CD4-positive, alpha-beta T cell (primary cell): ENCODE measurements at regions not wholly inside any gene's neighbourhood (a gene's known extent, or its start where the extent isn't known, plus 50 kb on each side); places are given as distances from the start of the nearest gene placed in this dataset.

ENCODE experiments used
- ATAC-seq: fragments of 200-7000 bp; cut with Tn5 transposase; one replicate; pipeline ENCODE4 v1.10.0; 2022; ENCODE audit warnings: mild to moderate bottlenecking; ENCODE audit not compliant: poor library complexity
- CTCF ChIA-PET: fragments of 350-600 bp; sonication (Branson Sonifier 250); formaldehyde crosslinking; loops from one replicate; lab custom pipeline; 2021; ENCODE audit warnings: antibody characterized with exemption, inconsistent platforms; lab: Charles Lee
- POLR2A ChIA-PET: fragments of 350-600 bp; sonication (Branson Sonifier 250); formaldehyde crosslinking; loops from one replicate; lab custom pipeline; 2021; ENCODE audit warnings: antibody characterized with exemption, inconsistent platforms; lab: Charles Lee
- DNase-seq, 14 experiments: peaks; one replicate each; pipeline ENCODE4 v3.0.0-alpha.2; 2013 to 2020; ENCODE audit warnings: mixed read lengths in 2 of 14
- H3K27ac ChIP-seq, 2 donors: one replicate each; pipeline versions ENCODE4 v1.5.1 to v1.7.0; 2013; ENCODE audit warnings: low read length in 2 of 2, low read depth in 1 of 2, mild to moderate bottlenecking in 1 of 2
- H3K27me3 ChIP-seq, 2 experiments: 1 replicate in 1 of 2; 2 replicates in 1 of 2; pipeline versions ENCODE4 v1.6.1 to v1.7.0; 2013; ENCODE audit warnings: low read length in 2 of 2, control low read depth in 1 of 2, mild to moderate bottlenecking in 1 of 2, moderate library complexity in 1 of 2; ENCODE audit not compliant: insufficient read depth in 2 of 2, control insufficient read depth in 1 of 2
- H3K36me3 ChIP-seq: one replicate; pipeline ENCODE4 v1.6.1; 2013; ENCODE audit warnings: low read length, control low read depth; ENCODE audit not compliant: insufficient read depth
- H3K4me1 ChIP-seq: one replicate; pipeline ENCODE4 v1.6.1; 2013; ENCODE audit warnings: low read length, control low read depth; ENCODE audit not compliant: insufficient read depth
- H3K4me3 ChIP-seq: one replicate; pipeline ENCODE4 v1.5.1; 2013; ENCODE audit warnings: mild to moderate bottlenecking, low read length, moderate library complexity
- H3K9me3 ChIP-seq, 2 experiments: 1 replicate in 1 of 2; 2 replicates in 1 of 2; pipeline versions ENCODE4 v1.6.1 to v1.7.0; 2013; ENCODE audit warnings: low read length in 2 of 2, mild to moderate bottlenecking in 2 of 2, control low read depth in 1 of 2, moderate library complexity in 1 of 2; ENCODE audit not compliant: control insufficient read depth in 1 of 2, insufficient read depth in 1 of 2
- H3K27ac Mint-ChIP-seq: one replicate; pipeline ENCODE4 v1.8.0; 2020; ENCODE audit warnings: mixed read lengths
- H3K27me3 Mint-ChIP-seq: one replicate; pipeline ENCODE4 v1.8.0; 2021; ENCODE audit warnings: mixed read lengths
- H3K36me3 Mint-ChIP-seq: one replicate; pipeline ENCODE4 v1.8.0; 2021; ENCODE audit warnings: low read depth, mixed read lengths
- H3K4me1 Mint-ChIP-seq: one replicate; pipeline ENCODE4 v1.8.0; 2021; ENCODE audit warnings: low read depth, mixed read lengths
- H3K4me3 Mint-ChIP-seq: one replicate; pipeline ENCODE4 v1.8.0; 2020; ENCODE audit warnings: mild to moderate bottlenecking, mixed read lengths
- H3K9me3 Mint-ChIP-seq: one replicate; pipeline ENCODE4 v1.8.0; 2020; ENCODE audit warnings: mixed read lengths
- intact Hi-C, 2 experiments: fragments of 100-400 bp; cut with DNase I in 1 of 2; cut with micrococcal nuclease in 1 of 2; formaldehyde crosslinking; loops; one replicate each; pipeline versions ENCODE4 v1.15.1 to v1.9.0; 2023 to 2025; cut with DNase I, micrococcal nuclease
- TF ChIP-seq, protein P1 (sequence below): fragments of 200-600 bp; IDR thresholded peaks from one replicate; pipeline ENCODE4 v1.8.0; 2022; ENCODE audit warnings: antibody characterized with exemption, mild to moderate bottlenecking

DNA sequence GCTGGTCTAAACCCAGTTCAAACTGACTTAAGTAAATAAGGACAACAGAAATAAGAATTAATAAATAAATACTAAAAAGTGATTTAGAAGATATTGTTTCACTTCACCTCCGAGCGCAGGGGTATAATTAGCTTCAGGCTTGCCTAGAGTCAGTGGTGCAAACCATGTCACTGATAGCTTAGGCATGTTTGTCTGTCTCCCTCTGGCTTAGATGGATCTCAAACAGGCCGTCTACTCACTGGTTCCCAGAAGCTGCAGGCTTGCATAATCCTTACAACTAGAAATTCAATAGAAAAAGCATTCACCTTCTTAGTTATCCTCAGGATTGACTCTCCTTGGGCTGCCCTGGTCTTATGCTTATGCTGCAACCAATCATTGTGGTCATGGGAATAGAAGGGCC lies 629.8 kb upstream of the WWC1 start:
- H3K27me3 Mint-ChIP-seq: no peaks in the 10 kb centered on the region
- H3K27ac Mint-ChIP-seq: no peak overlapping the region
- ChIA-PET CTCF (no interaction called here), POLR2A (no interaction called here)
- H3K4me1 Mint-ChIP-seq: no peaks in the 10 kb centered on the region
- ATAC-seq: no peak
- Histone ChIP-seq H3K4me3 (no peak overlapping the region), H3K27me3 (no peaks in the 10 kb centered on the region), H3K27ac (no peak overlapping the region), H3K9me3 (no peaks in the 10 kb centered on the region), H3K36me3 (no peaks in the 10 kb centered on the region), H3K4me1 (no peaks in the 10 kb centered on the region)
- no peaks in the 10 kb centered on the region for H3K36me3 Mint-ChIP-seq
- intact Hi-C loops: no loop called here
- no peak overlapping the region for H3K4me3 Mint-ChIP-seq
- DNase-seq: no peak
- TF ChIP-seq, protein P1, sequence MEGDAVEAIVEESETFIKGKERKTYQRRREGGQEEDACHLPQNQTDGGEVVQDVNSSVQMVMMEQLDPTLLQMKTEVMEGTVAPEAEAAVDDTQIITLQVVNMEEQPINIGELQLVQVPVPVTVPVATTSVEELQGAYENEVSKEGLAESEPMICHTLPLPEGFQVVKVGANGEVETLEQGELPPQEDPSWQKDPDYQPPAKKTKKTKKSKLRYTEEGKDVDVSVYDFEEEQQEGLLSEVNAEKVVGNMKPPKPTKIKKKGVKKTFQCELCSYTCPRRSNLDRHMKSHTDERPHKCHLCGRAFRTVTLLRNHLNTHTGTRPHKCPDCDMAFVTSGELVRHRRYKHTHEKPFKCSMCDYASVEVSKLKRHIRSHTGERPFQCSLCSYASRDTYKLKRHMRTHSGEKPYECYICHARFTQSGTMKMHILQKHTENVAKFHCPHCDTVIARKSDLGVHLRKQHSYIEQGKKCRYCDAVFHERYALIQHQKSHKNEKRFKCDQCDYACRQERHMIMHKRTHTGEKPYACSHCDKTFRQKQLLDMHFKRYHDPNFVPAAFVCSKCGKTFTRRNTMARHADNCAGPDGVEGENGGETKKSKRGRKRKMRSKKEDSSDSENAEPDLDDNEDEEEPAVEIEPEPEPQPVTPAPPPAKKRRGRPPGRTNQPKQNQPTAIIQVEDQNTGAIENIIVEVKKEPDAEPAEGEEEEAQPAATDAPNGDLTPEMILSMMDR: no peak
- H3K9me3 Mint-ChIP-seq: no peaks in the 10 kb centered on the region

DNA sequence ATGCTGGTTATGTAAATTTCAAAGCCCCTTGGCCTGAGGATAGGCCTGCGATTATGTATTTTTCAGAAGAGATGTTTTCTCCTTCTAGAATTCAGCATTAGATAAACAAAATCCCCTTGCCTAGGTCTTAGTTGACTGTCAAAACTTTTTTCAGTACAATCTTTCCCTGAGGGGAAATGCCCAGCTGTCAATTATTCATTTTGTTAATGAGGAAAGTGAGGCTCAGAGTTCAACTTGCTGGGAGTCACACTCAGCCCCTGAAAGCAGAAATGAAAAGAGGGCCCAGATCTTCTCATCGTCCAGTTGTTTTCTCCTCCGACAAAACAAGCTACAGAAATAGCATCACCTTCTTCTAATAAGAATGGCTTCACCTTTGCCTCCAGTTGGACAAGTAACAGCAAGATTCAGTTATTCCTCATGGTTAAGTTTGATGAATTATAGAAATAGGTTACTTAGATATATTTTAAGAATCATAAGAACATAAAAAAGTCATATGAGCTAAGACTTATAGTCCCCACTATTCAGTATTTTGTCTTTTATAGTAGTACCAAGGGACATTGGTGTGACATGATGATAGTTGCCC lies 627.1 kb upstream of the WWC1 start:
- Histone ChIP-seq H3K36me3 (no peaks in the 10 kb centered on the region), H3K27me3 (no peaks in the 10 kb centered on the region), H3K27ac (no peak overlapping the region), H3K4me1 (no peaks in the 10 kb centered on the region), H3K9me3 (no peaks in the 10 kb centered on the region), H3K4me3 (no peak overlapping the region)
- Mint-ChIP-seq H3K27ac (no peak overlapping the region), H3K4me1 (no peaks in the 10 kb centered on the region), H3K9me3 (no peaks in the 10 kb centered on the region), H3K27me3 (no peaks in the 10 kb centered on the region), H3K36me3 (no peaks in the 10 kb centered on the region), H3K4me3 (no peak overlapping the region)
- intact Hi-C loops: no loop called here
- no peak for DNase-seq
- ATAC-seq: no peak
- TF ChIP-seq, protein P1: no peak
- CTCF ChIA-PET: no interaction called here
- POLR2A ChIA-PET: no interaction called here

DNA sequence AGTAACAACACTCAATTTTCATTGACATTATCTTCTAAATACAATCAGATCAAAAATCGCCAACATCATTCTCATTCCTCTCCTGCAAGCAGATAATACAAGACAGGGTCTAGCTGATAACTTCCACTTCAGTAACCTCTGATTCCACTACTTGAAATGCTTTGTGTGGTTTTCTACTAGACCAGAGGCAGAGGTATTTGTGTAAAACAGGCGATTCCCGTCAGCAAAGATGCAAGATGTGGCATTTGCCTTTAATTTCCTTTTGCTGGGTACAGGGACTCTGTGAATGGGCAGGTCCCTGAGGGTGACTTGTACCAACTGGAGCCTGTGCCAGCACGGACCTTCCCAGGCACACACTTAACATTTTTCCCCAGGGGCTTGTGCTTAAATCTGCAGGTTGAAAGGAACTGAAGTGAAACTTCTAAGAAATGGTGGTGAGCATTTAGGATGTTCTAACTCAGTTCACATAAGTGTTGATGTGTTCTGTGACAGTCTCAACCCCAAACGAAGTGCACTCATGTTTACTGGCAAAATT lies 625.5 kb upstream of the WWC1 start:
- Histone ChIP-seq H3K36me3 (no peaks in the 10 kb centered on the region), H3K4me1 (no peaks in the 10 kb centered on the region), H3K9me3 (no peaks in the 10 kb centered on the region), H3K27me3 (no peaks in the 10 kb centered on the region), H3K27ac (no peak overlapping the region), H3K4me3 (no peak overlapping the region)
- TF ChIP-seq, protein P1: no peak
- no peaks in the 10 kb centered on the region for H3K27me3 Mint-ChIP-seq
- DNase-seq (no peak), ATAC-seq (no peak)
- ChIA-PET CTCF (no interaction called here), POLR2A (no interaction called here)
- H3K27ac Mint-ChIP-seq: no peak overlapping the region
- H3K36me3 Mint-ChIP-seq: no peaks in the 10 kb centered on the region
- H3K4me1 Mint-ChIP-seq: no peaks in the 10 kb centered on the region
- no peak overlapping the region for H3K4me3 Mint-ChIP-seq
- no peaks in the 10 kb centered on the region for H3K9me3 Mint-ChIP-seq
- intact Hi-C loops: no loop called here
